GM21619 (cell line): ENCODE measurements at regions not wholly inside any gene's neighbourhood (a gene's known extent, or its start where the extent isn't known, plus 50 kb on each side); places are given as distances from the start of the nearest gene placed in this dataset.
"Not testable (repeated sequence)": the region's sequence is repeated elsewhere in the genome, so short reads cannot be mapped to it uniquely, and the experiment has no call there.

Experiments
- ATAC-seq: cut with Tn5 transposase; IDR thresholded peaks from one replicate; pipeline ENCODE4 v1.9.1; 2021; ENCODE audit not compliant: unreplicated experiment

- no peak for ATAC-seq
These were observed 918.1 kb upstream of the POT1 start for GRCh38 chr7:125847692-125848091.

- no peak for ATAC-seq
These were observed 917.4 kb upstream of the POT1 start for GRCh38 chr7:125847055-125847454.

- no peak for ATAC-seq
These were observed 916.1 kb upstream of the POT1 start for GRCh38 chr7:125845686-125846085.

DNA sequence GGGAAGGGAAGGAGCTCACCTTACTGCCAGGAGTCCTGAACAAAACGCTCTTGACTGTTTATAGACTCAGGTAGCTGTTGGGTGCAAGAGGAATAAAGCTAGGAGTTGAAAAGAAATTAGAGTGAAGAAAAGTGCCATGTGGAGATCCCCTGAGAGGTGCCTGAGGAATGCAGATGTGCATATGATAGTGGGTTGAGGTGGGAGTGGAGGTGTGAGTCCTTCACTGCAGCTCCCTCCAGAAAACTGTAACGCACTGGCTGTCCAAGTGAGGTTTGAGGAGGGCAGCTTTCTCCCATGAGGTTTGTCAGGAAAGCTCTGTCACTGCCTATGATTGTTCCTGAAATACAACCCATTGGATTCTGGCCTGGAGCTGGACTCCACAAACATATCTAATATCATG lies 904.8 kb upstream of the POT1 start:
- ATAC-seq, result no peak

DNA sequence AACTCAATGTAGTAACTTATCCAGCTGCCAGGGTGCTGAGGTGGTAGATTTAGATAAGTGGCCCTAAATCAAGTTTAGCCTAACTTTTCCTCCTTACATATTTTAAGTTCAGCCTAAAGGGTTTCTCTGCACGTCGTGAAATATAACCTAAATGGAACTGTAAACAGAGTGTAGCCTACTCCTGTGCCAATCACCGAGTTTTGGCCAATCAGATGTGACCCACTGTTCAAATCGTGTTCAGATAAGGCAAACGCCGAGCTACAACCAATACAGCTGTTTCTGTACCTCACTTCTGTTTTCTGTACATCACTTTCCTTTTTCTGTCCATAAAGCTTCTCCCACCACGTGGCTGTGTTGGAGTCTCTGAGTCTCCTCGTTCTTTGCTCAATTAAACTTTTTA lies 904.2 kb upstream of the POT1 start:
- no peak for ATAC-seq

DNA sequence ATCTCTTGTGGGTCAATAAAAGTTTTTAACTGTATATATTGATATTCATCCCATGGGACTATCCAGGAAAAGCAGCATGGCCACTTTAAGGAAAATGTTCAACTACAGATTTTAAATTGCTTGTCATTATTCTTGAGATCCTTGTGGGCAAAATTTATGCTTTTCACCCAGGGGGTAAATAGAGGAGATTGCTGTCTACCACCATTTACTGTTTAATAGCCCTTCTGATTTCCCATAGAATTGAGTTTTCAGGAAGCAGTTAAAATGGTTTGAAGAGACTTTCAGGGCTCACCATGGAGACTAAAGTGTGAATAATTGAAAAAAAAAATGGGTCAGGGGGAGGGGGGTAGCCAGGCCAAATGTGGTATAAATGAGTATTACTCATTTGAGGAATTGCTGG lies 901.1 kb upstream of the POT1 start:
- no peak for ATAC-seq

DNA sequence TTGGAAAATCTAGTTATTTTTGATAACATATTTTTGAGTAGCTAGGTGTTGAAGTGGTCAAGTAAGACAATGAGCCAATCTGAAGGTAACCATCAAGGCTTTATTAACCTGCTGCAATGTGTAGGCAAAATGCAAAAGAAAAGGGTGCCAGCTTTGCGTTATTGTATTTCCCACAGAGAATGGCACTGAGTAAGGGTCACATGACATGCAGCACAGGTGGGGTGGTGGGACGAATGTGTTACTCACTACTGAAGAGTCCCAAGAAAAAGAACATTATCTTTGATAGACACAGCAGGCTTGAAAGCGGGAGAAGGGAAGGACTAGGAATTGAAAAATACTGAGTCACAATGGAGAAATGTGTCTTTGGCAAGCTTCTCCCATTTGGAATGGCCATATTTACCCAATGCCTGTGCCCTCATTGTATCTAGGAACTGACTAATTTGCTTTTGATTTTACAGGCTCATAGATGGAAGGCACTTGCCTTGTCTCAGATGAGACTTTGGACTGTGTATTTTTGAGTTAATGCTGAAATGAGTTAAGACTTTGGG lies 898.6 kb upstream of the POT1 start:
- no peak for ATAC-seq

DNA sequence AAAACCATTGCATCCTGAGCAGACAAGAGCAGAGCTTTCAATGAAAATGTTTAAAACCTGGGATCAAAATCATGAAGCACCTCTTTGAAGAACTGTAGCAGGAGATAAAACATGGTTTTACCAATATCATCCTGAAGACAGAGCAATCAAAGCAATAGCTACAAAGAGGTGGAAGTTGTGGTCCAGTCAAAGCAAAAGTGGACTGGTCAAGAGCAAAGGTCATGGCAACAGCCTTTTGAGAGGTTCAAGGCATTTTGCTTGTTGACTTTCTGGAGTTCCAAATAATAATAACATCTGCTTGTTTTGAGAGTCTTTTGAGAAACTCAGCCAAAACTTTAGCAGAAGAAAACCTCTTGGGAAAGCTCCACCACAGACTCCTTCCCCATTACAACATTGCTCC lies 893.9 kb upstream of the POT1 start:
- no peak for ATAC-seq

DNA sequence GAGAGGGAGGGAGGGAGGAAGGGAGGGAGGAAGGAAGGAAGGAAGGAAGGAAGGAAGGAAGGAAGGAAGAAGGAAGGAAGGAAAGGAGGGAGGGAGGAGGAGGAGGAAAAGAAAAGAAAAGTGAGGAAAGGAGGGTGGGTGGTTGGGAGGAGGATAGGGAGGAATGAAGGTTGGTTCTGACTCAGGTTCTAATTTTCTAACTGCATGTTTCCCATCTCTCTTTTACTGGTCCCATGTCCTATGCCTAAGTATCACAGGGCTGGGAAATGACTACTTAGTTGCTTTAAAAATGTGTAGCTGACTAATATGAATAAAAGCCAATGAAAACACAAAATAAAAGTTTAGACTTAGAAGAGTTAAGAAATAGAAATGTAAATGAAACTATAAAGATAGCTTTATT lies 890.9 kb upstream of the POT1 start:
- ATAC-seq, result no peak

DNA sequence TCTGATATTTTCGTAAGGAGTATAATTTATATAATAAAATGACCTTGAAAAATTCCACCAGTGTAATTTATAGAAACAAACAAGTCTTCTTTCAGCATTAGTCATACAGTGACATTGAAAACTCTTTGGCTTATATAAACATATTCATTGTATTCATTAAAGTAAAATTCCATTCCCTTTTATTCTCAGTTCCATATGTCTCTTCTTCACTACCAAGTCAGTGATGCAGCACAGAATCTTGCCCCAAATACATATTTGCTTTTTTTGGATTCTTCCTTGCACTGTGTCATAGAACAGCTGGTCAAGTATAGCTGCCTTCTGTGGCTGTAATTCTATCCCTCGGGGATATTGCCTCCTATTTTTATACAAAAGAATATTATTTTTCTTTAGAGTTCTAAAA lies 884.5 kb upstream of the POT1 start:
- ATAC-seq, result no peak

DNA sequence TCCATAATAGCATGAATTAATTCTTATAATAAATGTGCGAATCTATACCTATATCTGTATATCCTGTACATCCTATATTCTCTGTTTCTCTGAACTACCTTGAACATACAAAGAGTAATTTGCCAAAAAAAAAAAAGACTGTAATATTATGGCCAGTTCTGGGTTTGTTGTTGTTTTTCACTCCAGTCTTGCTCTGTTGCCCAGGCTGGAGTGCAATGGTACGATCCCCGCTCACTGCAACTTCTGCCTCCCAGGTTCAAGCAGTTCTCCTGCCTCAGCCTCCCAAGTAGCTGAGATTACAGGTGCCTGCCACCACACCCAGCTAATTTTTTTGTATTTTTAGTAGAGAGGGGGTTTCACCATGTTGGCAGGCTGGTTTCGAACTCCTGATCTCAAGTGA lies 876.9 kb upstream of the POT1 start:
- not testable (repeated sequence) for ATAC-seq

DNA sequence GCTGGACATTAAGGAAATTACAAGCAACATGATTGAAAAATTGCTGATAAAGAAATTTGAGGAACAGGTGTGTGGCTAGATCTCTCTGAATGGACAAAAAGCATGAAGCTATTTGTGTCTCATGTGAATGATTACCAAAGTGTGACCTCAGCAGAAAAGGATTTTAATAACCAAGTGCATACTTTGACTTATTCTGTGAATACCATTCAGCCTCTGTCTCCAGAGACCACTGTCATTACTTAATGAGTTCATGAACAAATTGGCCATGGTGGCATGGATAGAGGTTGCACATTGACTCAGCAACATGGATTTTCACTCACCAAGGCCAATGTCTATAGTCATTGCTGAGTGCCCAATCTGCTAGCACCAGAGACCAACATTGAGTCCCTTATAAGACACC lies 874.6 kb upstream of the POT1 start:
- ATAC-seq, result no peak

DNA sequence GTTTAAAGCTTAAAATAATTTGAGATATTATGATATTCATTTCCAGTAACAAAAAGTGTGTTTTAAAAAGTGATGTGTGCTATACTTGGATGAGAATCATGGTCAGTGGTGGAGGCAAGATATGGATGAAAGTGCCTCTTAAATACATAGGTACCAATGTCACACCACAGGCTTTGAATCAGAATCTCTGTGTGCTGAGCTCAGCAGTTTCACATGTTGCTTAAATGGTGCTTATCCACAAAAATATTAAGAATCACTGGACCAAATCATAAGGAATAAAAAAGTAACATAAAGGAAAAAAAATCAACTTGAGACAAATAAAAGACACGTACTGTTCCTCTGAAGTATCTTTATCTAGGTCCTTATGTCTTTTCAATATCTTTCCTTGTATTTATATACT lies 850.5 kb upstream of the POT1 start:
- no peak for ATAC-seq

- ATAC-seq, result no peak
These were observed 845.7 kb upstream of the POT1 start for GRCh38 chr7:125775317-125775716.

DNA sequence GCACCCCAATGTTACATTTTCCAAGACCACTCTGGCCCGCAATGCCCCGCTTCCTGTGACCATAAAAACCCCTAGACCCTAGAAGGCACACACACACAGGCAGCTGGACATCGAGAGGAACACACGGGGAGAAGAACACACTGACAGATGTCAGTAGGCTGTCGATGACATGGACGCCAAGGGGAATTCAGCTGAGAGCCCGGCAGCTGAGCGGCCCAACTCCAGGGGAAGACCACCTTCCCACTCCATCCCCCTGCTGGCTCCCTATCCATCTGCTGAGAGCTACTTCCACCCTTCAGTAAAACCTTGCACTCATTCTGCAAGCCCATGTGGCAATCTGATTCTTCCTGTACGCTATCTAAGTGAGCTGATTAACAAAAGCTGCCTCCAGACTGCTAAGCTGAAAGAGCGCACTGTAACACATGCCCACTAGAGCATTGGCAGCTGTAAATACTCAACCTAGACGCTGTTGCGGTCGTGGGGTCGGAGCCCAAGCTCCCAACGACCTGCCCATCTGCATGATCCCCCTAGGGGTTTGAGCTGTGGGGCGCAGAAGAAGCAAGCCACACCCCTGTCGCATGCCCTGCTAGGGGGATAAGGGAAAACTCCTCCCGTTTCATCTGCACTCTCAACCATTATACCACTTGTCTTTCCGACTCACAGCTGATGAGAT lies 843.6 kb upstream of the POT1 start:
- ATAC-seq, result no peak

GRCh38 chr7:125747966-125748365 lies 818.3 kb upstream of the POT1 start:
- no peak for ATAC-seq

- ATAC-seq, result no peak
These were observed 816.9 kb upstream of the POT1 start for GRCh38 chr7:125746510-125746909.

DNA sequence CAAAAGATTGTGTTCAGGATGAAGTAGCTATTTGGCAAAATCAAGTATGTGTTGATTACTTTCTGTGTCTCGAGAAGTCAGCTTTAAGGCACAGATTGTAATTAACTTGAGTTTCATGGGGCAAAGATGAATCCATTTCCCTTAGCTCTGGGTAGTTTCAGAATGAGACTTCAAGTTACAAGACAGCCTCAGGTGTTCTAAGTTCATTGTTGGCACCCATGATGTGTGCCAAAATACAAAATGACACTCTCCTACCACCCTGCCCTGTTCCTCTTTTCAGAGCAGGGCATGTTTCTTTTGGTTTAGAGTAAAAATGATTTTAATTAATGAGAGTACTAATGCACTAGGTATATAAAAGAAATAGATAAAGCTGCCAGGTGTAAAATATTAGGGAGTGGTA lies 797.6 kb upstream of the POT1 start:
- no peak for ATAC-seq

GRCh38 chr7:125695626-125696025 lies 766.0 kb upstream of the POT1 start:
- ATAC-seq, result no peak

DNA sequence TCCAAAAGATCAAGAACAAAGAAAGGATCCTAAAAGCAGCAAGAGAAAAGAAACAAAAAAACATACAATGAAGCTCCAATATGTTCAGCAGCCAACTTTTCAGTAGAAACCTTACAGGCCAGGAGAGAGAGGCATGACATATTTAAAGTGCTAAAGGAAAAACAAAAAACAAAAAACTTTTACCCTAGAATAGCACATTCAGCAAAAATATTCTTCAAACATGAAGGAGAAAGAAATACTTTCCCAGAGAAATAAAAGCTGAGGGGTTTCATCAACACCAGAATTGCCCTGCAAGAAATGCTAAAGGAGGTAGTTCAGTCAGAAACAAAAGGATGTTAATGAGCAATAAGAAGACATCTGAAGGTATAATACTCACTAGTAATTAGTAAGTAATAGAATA lies 753.5 kb upstream of the POT1 start:
- ATAC-seq, result no peak

GRCh38 chr7:125681508-125681907 lies 751.9 kb upstream of the POT1 start:
- ATAC-seq, result no peak

DNA sequence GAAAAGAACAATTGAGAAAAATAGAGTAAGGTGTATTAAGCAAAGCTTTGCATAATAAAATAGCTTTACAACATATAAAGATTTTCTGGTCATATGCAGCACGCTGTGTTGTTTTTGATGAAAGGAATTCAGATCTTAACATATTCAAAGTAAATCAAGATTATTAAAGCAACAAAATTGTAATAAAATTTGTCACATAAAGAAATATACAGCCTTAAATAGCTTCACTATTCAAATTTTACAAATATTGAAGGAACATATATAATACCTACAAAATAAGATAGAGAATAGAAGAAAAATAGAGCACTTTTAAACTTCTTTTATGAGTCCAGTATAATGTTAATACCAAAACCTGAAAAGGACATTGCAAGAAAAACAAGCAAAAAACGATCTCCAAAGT lies 749.1 kb upstream of the POT1 start:
- no peak for ATAC-seq

GRCh38 chr7:125675640-125676039 lies 746.0 kb upstream of the POT1 start:
- no peak for ATAC-seq
